GM12874 (cell line): ENCODE measurements at regions not wholly inside any gene's neighbourhood (a gene's known extent, or its start where the extent isn't known, plus 50 kb on each side); places are given as distances from the start of the nearest gene placed in this dataset.

Experiments
- TF ChIP-seq, protein P1 (sequence below): IDR thresholded peaks from 2 replicates; pipeline ENCODE4 v1.5.1; 2011; ENCODE audit warnings: low read depth, mild to moderate bottlenecking, control low read depth, low read length, moderate library complexity; ENCODE audit not compliant: insufficient read depth

- TF ChIP-seq, protein P1, sequence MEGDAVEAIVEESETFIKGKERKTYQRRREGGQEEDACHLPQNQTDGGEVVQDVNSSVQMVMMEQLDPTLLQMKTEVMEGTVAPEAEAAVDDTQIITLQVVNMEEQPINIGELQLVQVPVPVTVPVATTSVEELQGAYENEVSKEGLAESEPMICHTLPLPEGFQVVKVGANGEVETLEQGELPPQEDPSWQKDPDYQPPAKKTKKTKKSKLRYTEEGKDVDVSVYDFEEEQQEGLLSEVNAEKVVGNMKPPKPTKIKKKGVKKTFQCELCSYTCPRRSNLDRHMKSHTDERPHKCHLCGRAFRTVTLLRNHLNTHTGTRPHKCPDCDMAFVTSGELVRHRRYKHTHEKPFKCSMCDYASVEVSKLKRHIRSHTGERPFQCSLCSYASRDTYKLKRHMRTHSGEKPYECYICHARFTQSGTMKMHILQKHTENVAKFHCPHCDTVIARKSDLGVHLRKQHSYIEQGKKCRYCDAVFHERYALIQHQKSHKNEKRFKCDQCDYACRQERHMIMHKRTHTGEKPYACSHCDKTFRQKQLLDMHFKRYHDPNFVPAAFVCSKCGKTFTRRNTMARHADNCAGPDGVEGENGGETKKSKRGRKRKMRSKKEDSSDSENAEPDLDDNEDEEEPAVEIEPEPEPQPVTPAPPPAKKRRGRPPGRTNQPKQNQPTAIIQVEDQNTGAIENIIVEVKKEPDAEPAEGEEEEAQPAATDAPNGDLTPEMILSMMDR, result no peak
Observed at GRCh38 chr1:177640687-177641086, 329.2 kb downstream of the SEC16B start.

- TF ChIP-seq, protein P1, result no peak
Observed at GRCh38 chr1:177632923-177633615, 336.8 kb downstream of the SEC16B start.

DNA sequence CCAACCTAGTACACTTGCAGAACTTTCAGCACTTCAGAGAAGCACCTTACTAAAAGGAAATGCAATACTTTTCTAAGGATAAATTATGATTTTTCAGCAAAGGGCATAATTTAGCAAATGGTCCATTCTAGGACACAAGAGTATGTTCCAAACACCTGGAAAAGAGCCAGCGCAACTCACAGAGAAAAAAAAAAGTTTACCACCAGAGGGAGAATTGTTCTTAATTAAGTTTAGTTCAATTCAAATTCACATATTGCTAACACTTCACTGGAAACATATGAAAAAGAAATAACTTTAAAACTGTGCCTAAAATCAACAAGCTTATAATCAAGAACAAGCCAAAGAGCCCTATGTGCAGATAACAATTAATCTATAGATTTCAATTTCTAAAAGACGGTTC is 338.1 kb downstream of the SEC16B start:
- TF ChIP-seq, protein P1, result no peak

DNA sequence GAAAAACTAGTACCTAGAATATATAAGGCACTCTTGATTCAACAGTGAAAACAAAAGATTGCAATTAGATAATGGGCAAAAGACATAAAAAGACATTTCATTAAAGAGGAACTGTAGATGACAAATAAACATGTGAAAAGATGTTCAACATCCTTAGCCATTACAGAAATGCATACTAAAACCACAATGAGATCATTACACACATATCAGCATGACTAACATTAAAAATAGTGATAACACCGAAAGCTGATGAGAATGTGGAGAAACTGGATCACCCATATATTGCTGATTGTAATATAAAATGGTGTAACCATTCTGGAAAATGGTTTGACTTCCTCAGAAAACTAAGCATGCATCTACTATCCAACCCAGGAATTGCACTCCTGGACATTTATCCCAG is 340.3 kb downstream of the SEC16B start:
- TF ChIP-seq, protein P1, result no peak

- TF ChIP-seq, protein P1, result no peak
Observed at GRCh38 chr1:177627148-177627910, 342.5 kb downstream of the SEC16B start.

GRCh38 chr1:177620636-177621190 is 349.1 kb downstream of the SEC16B start:
- TF ChIP-seq, protein P1, result no peak

DNA sequence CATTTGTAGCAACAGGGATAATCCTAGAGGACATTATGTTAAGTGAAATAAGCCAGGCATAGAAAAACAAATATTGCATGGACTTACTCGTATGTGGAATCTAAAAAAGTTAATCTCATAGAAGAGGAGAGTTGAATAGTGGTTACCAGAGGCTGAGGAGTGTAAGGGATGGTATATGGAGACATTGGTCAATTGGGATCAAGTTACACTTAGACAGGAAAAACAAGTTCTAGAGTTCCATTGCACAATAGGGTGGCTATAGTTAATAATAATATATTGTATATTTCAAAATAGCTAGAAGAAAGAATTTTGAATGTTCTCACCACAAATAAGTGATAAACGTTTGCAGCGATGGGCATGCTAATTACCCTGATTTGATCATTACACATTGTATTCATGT is 354.6 kb downstream of the SEC16B start:
- TF ChIP-seq, protein P1, result no peak
